IPS-18a (cell line): ENCODE measurements at regions not wholly inside any gene's neighbourhood (a gene's known extent, or its start where the extent isn't known, plus 50 kb on each side); places are given as distances from the start of the nearest gene placed in this dataset.

Experiments
- H3K27ac ChIP-seq: one replicate; pipeline ENCODE4 v1.5.1; 2013; ENCODE audit warnings: low read length
- H3K27me3 ChIP-seq: one replicate; pipeline ENCODE4 v1.6.1; 2013; ENCODE audit warnings: mild to moderate bottlenecking, low read length; ENCODE audit not compliant: control insufficient read depth, insufficient read depth
- H3K36me3 ChIP-seq: one replicate; pipeline ENCODE4 v1.6.1; 2013; ENCODE audit warnings: low read depth, low read length; ENCODE audit not compliant: control insufficient read depth
- H3K4me1 ChIP-seq: one replicate; pipeline ENCODE4 v1.6.1; 2013; ENCODE audit warnings: low read depth, low read length; ENCODE audit not compliant: control insufficient read depth
- H3K4me3 ChIP-seq: one replicate; pipeline ENCODE4 v1.5.1; 2013; ENCODE audit warnings: low read length
- H3K9ac ChIP-seq: one replicate; pipeline ENCODE4 v1.6.1; 2013; ENCODE audit warnings: mild to moderate bottlenecking, low read length, moderate library complexity
- H3K9me3 ChIP-seq: one replicate; pipeline ENCODE4 v1.6.1; 2013; ENCODE audit warnings: low read depth, low read length; ENCODE audit not compliant: control insufficient read depth

DNA sequence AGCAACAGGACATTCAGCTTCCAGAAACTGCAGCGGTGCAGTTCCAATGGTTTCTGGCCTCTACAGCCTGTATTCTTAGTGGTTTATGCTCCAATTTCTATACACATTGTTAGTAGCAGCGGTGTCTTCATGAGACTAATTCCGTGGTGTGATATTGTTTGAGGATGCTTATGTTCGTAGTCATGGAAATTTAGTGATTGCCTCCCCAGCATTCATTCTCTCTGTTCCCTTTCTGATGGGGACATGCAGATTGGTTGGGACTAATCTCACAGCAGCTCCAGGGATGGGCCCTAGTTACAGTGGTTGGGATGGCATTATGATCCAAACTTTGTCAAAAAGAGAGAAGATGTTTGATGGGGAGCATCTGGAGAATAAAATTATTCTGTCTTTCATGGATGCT is 208.6 kb downstream of the CD47 start:
- no peaks in the 10 kb centered on the region for H3K27me3 ChIP-seq
- no peak overlapping the region for H3K27ac ChIP-seq
- H3K9ac ChIP-seq: no peak overlapping the region
- no peak overlapping the region for H3K4me3 ChIP-seq
- no peaks in the 10 kb centered on the region for H3K9me3 ChIP-seq
- no peaks in the 10 kb centered on the region for H3K36me3 ChIP-seq
- no peaks in the 10 kb centered on the region for H3K4me1 ChIP-seq

GRCh38 chr3:107881509-107881908 is 209.3 kb downstream of the CD47 start:
- no peaks in the 10 kb centered on the region for H3K4me1 ChIP-seq
- no peaks in the 10 kb centered on the region for H3K36me3 ChIP-seq
- H3K4me3 ChIP-seq: no peak overlapping the region
- no peak overlapping the region for H3K9ac ChIP-seq
- H3K9me3 ChIP-seq: no peaks in the 10 kb centered on the region
- no peaks in the 10 kb centered on the region for H3K27me3 ChIP-seq
- no peak overlapping the region for H3K27ac ChIP-seq

DNA sequence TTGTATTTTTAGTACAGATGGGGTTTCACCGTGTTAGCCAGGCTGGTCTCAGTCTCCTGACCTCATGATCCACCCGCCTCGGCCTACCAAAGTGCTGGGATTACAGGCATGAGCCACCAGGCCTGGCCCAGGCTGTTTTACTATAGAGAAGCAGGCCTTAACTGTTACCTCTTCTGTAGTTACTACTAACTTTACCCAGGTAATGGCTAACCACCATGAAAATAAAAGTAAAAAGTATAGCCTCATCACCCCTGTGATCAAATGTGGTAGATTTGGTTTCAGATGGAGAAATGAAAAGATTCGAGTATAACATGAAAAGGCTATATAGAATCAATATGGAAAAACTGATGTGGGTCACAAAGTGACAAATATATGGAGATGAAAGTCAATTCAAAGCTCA is 210.1 kb downstream of the CD47 start:
- no peak overlapping the region for H3K9ac ChIP-seq
- H3K36me3 ChIP-seq: no peaks in the 10 kb centered on the region
- no peak overlapping the region for H3K27ac ChIP-seq
- no peaks in the 10 kb centered on the region for H3K4me1 ChIP-seq
- no peaks in the 10 kb centered on the region for H3K27me3 ChIP-seq
- no peak overlapping the region for H3K4me3 ChIP-seq
- no peaks in the 10 kb centered on the region for H3K9me3 ChIP-seq

DNA sequence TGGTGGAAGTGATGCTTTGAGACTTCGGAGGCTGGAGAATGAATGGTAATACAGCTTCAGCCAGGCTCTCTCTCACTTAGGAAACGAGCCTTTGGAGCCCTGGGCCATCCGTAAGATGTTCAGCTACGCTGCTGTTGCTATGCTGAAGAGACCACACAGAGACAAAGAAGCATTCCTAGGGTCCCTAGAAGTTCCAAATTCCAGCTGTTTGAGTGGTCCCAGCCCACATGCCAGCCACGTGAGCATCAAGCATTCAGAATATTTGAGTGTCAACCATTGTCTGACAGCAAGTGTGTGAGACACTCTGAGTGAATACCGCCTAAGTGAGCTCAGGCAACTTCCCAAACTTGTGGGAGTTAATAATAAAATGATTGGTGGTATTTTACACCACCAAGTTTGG is 212.9 kb downstream of the CD47 start:
- Histone ChIP-seq H3K9me3 (no peaks in the 10 kb centered on the region), H3K36me3 (no peaks in the 10 kb centered on the region), H3K4me1 (no peaks in the 10 kb centered on the region), H3K27me3 (no peaks in the 10 kb centered on the region), H3K9ac (no peak overlapping the region), H3K4me3 (no peak overlapping the region), H3K27ac (no peak overlapping the region)

DNA sequence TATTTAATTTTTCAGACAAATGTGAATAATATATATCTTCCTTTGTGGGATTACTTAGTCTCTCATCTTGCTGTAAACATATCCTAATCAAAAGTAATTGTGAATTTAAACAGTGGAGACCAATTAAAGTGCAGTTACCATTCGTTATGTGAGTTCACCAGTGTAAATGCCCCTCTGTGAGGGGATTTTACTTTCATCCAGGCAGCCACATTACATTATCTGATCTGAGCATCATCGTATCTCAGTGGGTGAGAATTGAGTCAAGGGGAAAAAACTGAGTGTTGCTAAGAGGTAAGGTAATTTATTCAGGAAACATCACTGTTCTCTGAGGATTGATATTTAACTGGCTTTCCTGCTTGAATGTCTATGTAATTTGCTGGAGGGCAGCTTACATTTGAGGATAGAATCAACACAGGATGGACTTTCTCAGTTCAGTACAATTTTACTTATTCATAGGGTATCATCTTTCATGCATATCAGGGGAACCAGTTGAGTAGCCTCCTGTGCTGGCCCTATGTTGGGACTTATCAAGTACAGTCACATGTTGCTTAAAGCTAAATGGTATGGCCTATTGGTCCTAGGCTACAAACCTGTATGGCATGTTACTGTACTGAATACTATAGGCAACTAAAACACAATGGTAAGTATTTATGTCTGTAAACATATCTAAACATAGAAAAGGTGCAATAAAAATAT is 219.7 kb downstream of the CD47 start:
- H3K4me3 ChIP-seq: no peak overlapping the region
- H3K27ac ChIP-seq: no peak overlapping the region
- H3K9me3 ChIP-seq: no peaks in the 10 kb centered on the region
- no peaks in the 10 kb centered on the region for H3K27me3 ChIP-seq
- H3K36me3 ChIP-seq: no peaks in the 10 kb centered on the region
- no peak overlapping the region for H3K9ac ChIP-seq
- no peaks in the 10 kb centered on the region for H3K4me1 ChIP-seq

- H3K4me3 ChIP-seq: no peak overlapping the region
- no peaks in the 10 kb centered on the region for H3K27me3 ChIP-seq
- no peaks in the 10 kb centered on the region for H3K9me3 ChIP-seq
- H3K36me3 ChIP-seq: no peaks in the 10 kb centered on the region
- H3K27ac ChIP-seq: no peak overlapping the region
- no peaks in the 10 kb centered on the region for H3K4me1 ChIP-seq
- H3K9ac ChIP-seq: no peak overlapping the region
These were observed 220.7 kb downstream of the CD47 start for GRCh38 chr3:107870096-107870495.

DNA sequence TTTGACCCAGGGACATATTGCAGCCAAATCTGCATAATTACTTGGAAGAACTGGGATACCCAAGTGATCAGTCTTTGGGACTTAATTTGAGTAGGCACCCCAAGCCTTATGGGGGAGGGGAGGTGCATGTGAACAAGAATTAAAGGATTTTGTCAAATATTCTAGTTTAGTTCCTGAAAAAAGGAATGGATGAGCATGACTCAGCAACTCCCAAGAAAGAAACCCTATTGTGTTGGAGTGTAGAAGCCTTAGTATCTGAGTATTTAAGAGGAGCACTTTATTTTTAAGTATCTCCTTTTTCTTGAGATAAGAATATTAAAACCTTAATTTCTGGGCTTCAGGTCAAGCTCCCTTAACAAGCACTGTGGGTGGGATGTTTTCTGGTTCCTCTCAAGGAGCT is 222.4 kb downstream of the CD47 start:
- Histone ChIP-seq H3K36me3 (no peaks in the 10 kb centered on the region), H3K4me1 (no peaks in the 10 kb centered on the region), H3K27ac (no peak overlapping the region)

GRCh38 chr3:107861904-107862303 is 228.9 kb downstream of the CD47 start:
- no peak overlapping the region for H3K27ac ChIP-seq
- H3K27me3 ChIP-seq: no peaks in the 10 kb centered on the region
- H3K4me3 ChIP-seq: no peak overlapping the region
- H3K4me1 ChIP-seq: no peaks in the 10 kb centered on the region
- H3K9me3 ChIP-seq: no peaks in the 10 kb centered on the region
- H3K36me3 ChIP-seq: no peaks in the 10 kb centered on the region
- no peak overlapping the region for H3K9ac ChIP-seq

More for the DNA sequence above, 222.4 kb downstream of the CD47 start:
- no peaks in the 10 kb centered on the region for H3K27me3 ChIP-seq
- H3K9me3 ChIP-seq: no peaks in the 10 kb centered on the region
- H3K9ac ChIP-seq: no peak overlapping the region
- H3K4me3 ChIP-seq: no peak overlapping the region

DNA sequence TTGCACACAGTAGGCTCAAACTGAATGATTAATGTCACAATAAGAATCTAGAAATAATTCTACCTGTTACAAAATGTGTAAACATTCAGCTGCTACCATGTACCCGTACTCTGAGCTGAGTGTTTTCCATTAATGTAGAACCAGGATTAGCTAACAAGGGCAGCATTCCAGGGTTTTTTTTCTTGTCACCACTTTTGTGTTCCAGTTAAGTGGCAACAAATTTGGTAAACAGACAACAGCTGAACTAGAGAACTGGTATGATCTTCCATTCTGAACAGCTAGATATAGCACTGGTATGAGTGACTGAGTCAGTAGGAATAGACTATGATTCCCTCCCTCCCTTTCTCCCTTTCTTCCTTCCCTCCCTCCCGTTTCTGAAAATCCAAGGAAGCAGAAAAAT is 229.4 kb downstream of the CD47 start:
- Histone ChIP-seq H3K4me1 (no peaks in the 10 kb centered on the region), H3K27ac (no peak overlapping the region), H3K36me3 (no peaks in the 10 kb centered on the region), H3K9ac (no peak overlapping the region), H3K4me3 (no peak overlapping the region), H3K9me3 (no peaks in the 10 kb centered on the region), H3K27me3 (no peaks in the 10 kb centered on the region)
